C4-2B (cell line): ENCODE measurements at regions not wholly inside any gene's neighbourhood (a gene's known extent, or its start where the extent isn't known, plus 50 kb on each side); places are given as distances from the start of the nearest gene placed in this dataset.

Source experiments
- CTCF ChIP-seq: fragments of 450-650 bp; conservative IDR thresholded peaks from 2 replicates; pipeline ENCODE4 v1.5.1; 2017; ENCODE audit warnings: mild to moderate bottlenecking
- ZFX ChIP-seq: fragments of 450-650 bp; IDR thresholded peaks from 2 replicates; pipeline ENCODE4 v1.6.1; 2017

DNA sequence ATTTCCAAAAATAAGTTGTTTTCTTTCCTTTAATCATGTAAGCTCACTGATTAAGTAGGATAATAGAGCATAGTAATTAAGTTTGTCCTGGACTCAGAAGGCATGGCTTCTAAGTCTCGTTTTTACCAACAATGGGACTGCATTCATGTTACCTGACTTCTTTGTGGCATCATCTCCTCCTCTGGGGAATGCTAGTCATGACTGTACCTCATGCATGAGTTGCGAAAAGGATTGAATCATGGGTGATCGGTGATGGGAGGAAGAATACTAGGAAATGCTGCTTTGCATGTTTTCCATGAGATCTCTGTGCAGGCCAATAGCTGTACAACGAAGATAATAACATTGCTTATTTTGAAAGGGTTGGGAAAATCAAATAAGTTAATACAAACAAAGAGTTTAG lies 981.6 kb downstream of the CNTNAP5 start:
- no peak for TF ChIP-seq CTCF
- TF ChIP-seq ZFX: no peak
